Osteoblast (primary cell): ENCODE measurements at regions not wholly inside any gene's neighbourhood (a gene's known extent, or its start where the extent isn't known, plus 50 kb on each side); places are given as distances from the start of the nearest gene placed in this dataset.

Experiments used
- DNase-seq: peaks from one replicate; pipeline ENCODE4 v3.0.0; 2011; ENCODE audit warnings: low spot score, mixed read lengths; ENCODE audit not compliant: insufficient read length; ENCODE audit errors: missing footprints
- H2AFZ ChIP-seq: 2 replicates; pipeline ENCODE4 v1.6.0; 2011; ENCODE audit warnings: mild to moderate bottlenecking, low read length
- H3K27ac ChIP-seq: 2 replicates; pipeline ENCODE4 v1.5.1; 2011; ENCODE audit warnings: mild to moderate bottlenecking, low read depth, low read length, moderate library complexity
- H3K27me3 ChIP-seq: 2 replicates; pipeline ENCODE4 v1.6.0; 2012; ENCODE audit warnings: mild to moderate bottlenecking, control low read depth, inconsistent platforms, low read length, moderate library complexity; ENCODE audit not compliant: insufficient read depth
- H3K36me3 ChIP-seq: 2 replicates; pipeline ENCODE4 v1.5.1; 2011; ENCODE audit warnings: mild to moderate bottlenecking, low read length, control low read depth, moderate library complexity; ENCODE audit not compliant: insufficient read depth
- H3K4me1 ChIP-seq: 2 replicates; pipeline ENCODE4 v1.5.1; 2011; ENCODE audit warnings: mild to moderate bottlenecking, low read length, control low read depth, moderate library complexity; ENCODE audit not compliant: insufficient read depth
- H3K4me2 ChIP-seq: 2 replicates; pipeline ENCODE4 v1.6.0; 2011; ENCODE audit warnings: mild to moderate bottlenecking, low read length; ENCODE audit not compliant: insufficient read depth
- H3K4me3 ChIP-seq: fragments of 200-600 bp; sonication (generic); 3 replicates; pipeline ENCODE4 v1.5.1; 2012; ENCODE audit warnings: mild to moderate bottlenecking, low read length, inconsistent platforms; ENCODE audit not compliant: insufficient read depth
- H3K79me2 ChIP-seq: 2 replicates; pipeline ENCODE4 v1.6.0; 2012; ENCODE audit warnings: mild to moderate bottlenecking, low read length, control low read depth, inconsistent platforms; ENCODE audit not compliant: insufficient read depth
- H3K9me3 ChIP-seq: 2 replicates; pipeline ENCODE4 v1.5.1; 2011; ENCODE audit warnings: low read depth, low read length, control low read depth
- H4K20me1 ChIP-seq: 2 replicates; pipeline ENCODE4 v1.6.0; 2012; ENCODE audit warnings: mild to moderate bottlenecking, low read length, control low read depth; ENCODE audit not compliant: insufficient read depth
- CTCF ChIP-seq: IDR thresholded peaks from 2 replicates; pipeline ENCODE4 v1.5.1; 2011; ENCODE audit warnings: mild to moderate bottlenecking, low read depth, low read length, moderate library complexity; ENCODE audit errors: extremely low read depth

- no peaks in the 10 kb centered on the region for H3K27me3 ChIP-seq
- no peak overlapping the region for H3K4me3 ChIP-seq
- no peaks in the 10 kb centered on the region for H3K36me3 ChIP-seq
- no peaks in the 10 kb centered on the region for H3K9me3 ChIP-seq
- no peaks in the 10 kb centered on the region for H3K4me1 ChIP-seq
- H2AFZ ChIP-seq, result no peak overlapping the region
- no peak for TF ChIP-seq CTCF
- H3K27ac ChIP-seq, result no peak overlapping the region
- H3K79me2 ChIP-seq, result no peaks in the 10 kb centered on the region
- no peaks in the 10 kb centered on the region for H4K20me1 ChIP-seq
- DNase-seq, result no peak
- no peak overlapping the region for H3K4me2 ChIP-seq
Observed at GRCh38 chr20:60304931-60305330, 346.7 kb downstream of the CDH26 start.

- no peak overlapping the region for H3K4me3 ChIP-seq
- no peak overlapping the region for H2AFZ ChIP-seq
- H4K20me1 ChIP-seq, result no peaks in the 10 kb centered on the region
- H3K27ac ChIP-seq, result no peak overlapping the region
- no peaks in the 10 kb centered on the region for H3K27me3 ChIP-seq
- no peak overlapping the region for H3K4me2 ChIP-seq
- no peaks in the 10 kb centered on the region for H3K79me2 ChIP-seq
- no peaks in the 10 kb centered on the region for H3K4me1 ChIP-seq
- TF ChIP-seq CTCF, result no peak
- H3K36me3 ChIP-seq, result no peaks in the 10 kb centered on the region
- no peaks in the 10 kb centered on the region for H3K9me3 ChIP-seq
- DNase-seq, result no peak
Observed at GRCh38 chr20:60306105-60306504, 347.9 kb downstream of the CDH26 start.

GRCh38 chr20:60306551-60306950, 348.3 kb downstream of the CDH26 start:
- H2AFZ ChIP-seq, result no peak overlapping the region
- H3K27me3 ChIP-seq, result no peaks in the 10 kb centered on the region
- no peak overlapping the region for H3K4me2 ChIP-seq
- TF ChIP-seq CTCF, result no peak
- no peaks in the 10 kb centered on the region for H4K20me1 ChIP-seq
- DNase-seq, result no peak
- H3K9me3 ChIP-seq, result no peaks in the 10 kb centered on the region
- H3K36me3 ChIP-seq, result no peaks in the 10 kb centered on the region
- no peaks in the 10 kb centered on the region for H3K4me1 ChIP-seq
- no peak overlapping the region for H3K4me3 ChIP-seq
- H3K27ac ChIP-seq, result no peak overlapping the region
- H3K79me2 ChIP-seq, result no peaks in the 10 kb centered on the region

GRCh38 chr20:60310560-60311349, 352.5 kb downstream of the CDH26 start:
- Histone ChIP-seq H3K4me3 (no peak overlapping the region), H3K27me3 (no peaks in the 10 kb centered on the region), H3K4me1 (no peaks in the 10 kb centered on the region), H3K36me3 (no peaks in the 10 kb centered on the region), H2AFZ (no peak overlapping the region), H4K20me1 (no peaks in the 10 kb centered on the region), H3K4me2 (no peak overlapping the region), H3K9me3 (no peaks in the 10 kb centered on the region), H3K79me2 (no peaks in the 10 kb centered on the region), H3K27ac (no peak overlapping the region)
- no peak for DNase-seq
- TF ChIP-seq CTCF, result no peak
